ENCODE measurements at regions not wholly inside any gene's neighbourhood (a gene's known extent, or its start where the extent isn't known, plus 50 kb on each side); places are given as distances from the start of the nearest gene placed in this dataset.

GRCh38 chr10:70939441-70940003 lies 51.2 kb upstream of the PCBD1 start:
- DNase-seq: no peak

- no peak for DNase-seq
Observed at GRCh38 chr10:70940834-70941568, 52.6 kb upstream of the PCBD1 start.

- no peak for DNase-seq
Observed at GRCh38 chr10:70942125-70942524, 53.8 kb upstream of the PCBD1 start.

- DNase-seq: no peak
Observed at GRCh38 chr10:70942725-70943124, 54.4 kb upstream of the PCBD1 start.

GRCh38 chr10:70943249-70943648 lies 54.9 kb upstream of the PCBD1 start:
- DNase-seq: no peak

DNA sequence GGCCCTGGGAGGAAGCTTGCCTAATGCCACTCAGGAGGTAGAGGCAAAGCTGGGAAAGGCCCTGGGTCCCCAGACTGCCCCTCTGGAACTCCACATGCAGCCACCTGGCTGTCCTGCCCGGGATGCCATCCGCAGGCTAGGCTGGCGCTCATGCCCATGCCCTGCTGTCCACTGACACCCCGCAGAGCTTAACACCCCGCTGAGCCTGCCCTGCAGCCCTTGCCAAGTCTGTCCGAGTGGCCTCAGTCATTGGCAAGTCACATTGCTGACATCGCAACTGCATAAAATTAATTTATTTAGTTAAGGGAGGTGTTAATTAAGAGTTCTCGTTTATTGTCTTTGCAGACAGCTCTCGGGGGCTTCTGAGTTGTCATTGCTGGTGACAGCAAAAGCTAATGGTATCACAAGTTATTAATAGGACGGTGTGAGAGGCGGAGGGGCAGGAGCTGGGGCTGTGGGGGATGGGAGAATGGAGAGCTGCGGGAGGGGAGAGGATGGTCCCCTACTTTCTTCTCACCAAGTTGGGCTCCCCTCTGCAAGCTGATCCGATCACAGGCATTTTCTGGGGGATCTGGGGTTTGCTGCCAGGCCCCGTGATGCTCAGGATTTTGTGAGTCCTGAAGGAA lies 55.6 kb upstream of the PCBD1 start:
- no peak for DNase-seq

GRCh38 chr10:70950037-70950436 lies 61.7 kb upstream of the PCBD1 start:
- no peak for DNase-seq

- DNase-seq: no peak
Observed at GRCh38 chr10:70950801-70951200, 62.4 kb upstream of the PCBD1 start.

GRCh38 chr10:70952401-70952800 lies 64.0 kb upstream of the PCBD1 start:
- no peak for DNase-seq

DNA sequence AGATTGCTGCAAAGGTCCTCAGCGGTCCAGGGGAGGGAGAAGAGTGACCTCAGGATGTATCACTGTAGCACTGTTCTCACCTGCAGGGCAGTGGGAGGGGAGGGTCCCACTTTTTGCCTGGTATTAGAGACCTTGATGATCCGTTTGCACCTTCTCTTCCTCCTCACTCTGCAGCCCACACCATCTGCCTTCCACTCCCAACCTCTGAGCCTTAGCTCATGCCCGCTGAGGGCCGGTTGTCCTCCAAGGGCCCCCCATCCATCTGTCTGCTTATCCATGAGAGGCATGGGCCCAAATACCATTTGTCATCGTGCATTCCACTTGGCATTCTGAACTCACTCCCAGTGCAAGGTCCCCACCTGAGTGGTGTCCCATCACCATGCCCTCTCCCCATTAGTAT lies 64.6 kb upstream of the PCBD1 start:
- DNase-seq: no peak

- DNase-seq: no peak
Observed at GRCh38 chr10:70954381-70955176, 66.2 kb upstream of the PCBD1 start.

GRCh38 chr10:70956029-70956759 lies 67.8 kb upstream of the PCBD1 start:
- no peak for DNase-seq

- no peak for DNase-seq
Observed at GRCh38 chr10:70958396-70958795, 70.0 kb upstream of the PCBD1 start.

GRCh38 chr10:70960316-70960715 lies 72.0 kb upstream of the PCBD1 start:
- no peak for DNase-seq

DNA sequence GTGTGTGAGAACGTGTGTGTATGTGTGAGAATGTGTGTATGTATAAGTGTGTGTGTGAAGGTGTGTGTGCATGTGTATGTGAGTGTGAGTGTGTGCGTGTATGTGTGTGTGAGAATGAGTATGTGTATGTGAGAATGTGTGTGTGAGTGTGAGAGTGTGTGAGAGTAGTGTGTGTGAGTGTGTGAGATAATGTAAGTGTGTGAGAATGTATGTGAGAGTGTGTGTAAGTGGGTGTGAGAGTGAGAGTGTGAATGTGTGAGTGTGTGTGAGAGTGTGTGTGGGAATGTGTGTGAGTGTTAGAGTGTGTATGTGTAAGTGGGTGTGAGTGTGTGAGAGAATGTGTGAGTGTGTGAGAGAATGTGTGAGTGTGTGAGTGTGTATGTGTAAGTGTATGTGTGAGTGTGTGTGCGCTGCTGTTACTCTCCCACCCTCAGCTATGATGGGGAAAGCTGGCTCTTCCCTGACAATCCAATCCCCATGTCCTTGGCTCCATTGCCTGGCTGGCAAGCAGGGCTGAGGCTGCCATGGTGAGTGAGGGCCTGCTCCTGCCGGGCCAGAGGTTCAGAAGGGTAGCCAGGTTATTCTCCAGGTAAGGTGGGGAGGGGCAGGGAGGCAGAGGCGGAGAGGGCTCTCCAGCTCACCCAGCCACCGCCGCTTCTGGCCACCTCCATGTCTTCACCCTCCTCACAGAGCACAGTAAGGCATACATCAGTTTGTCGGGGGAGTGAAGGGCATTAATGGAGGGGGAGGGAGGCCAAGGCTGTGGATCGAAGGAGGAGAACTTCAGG lies 72.6 kb upstream of the PCBD1 start:
- DNase-seq: no peak

GRCh38 chr10:70962686-70963085 lies 74.3 kb upstream of the PCBD1 start:
- no peak for DNase-seq

DNA sequence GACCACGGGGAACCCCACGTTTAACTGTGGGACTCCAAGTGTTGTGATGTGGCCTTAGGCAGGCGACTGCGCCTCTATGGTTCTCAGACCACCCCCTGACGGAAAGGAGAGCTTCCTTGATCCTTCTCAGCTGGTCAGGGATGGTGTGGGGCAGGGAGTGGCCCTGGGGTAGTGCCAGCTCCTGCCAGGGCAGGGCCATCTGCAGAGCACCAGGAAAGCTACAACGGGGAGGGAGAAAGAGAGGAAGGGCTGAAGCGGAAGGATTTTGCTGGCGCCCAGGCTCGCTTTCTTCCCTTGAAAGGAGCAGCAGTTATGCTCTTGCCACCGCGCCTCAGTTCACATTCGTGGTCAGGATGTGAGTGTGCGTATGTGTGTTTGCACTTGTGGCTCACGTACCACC lies 74.9 kb upstream of the PCBD1 start:
- DNase-seq: no peak

GRCh38 chr10:70964245-70964644 lies 75.9 kb upstream of the PCBD1 start:
- DNase-seq: no peak

GRCh38 chr10:70964881-70965280 lies 76.5 kb upstream of the PCBD1 start:
- no peak for DNase-seq

GRCh38 chr10:70965566-70965965 lies 77.2 kb upstream of the PCBD1 start:
- no peak for DNase-seq

DNA sequence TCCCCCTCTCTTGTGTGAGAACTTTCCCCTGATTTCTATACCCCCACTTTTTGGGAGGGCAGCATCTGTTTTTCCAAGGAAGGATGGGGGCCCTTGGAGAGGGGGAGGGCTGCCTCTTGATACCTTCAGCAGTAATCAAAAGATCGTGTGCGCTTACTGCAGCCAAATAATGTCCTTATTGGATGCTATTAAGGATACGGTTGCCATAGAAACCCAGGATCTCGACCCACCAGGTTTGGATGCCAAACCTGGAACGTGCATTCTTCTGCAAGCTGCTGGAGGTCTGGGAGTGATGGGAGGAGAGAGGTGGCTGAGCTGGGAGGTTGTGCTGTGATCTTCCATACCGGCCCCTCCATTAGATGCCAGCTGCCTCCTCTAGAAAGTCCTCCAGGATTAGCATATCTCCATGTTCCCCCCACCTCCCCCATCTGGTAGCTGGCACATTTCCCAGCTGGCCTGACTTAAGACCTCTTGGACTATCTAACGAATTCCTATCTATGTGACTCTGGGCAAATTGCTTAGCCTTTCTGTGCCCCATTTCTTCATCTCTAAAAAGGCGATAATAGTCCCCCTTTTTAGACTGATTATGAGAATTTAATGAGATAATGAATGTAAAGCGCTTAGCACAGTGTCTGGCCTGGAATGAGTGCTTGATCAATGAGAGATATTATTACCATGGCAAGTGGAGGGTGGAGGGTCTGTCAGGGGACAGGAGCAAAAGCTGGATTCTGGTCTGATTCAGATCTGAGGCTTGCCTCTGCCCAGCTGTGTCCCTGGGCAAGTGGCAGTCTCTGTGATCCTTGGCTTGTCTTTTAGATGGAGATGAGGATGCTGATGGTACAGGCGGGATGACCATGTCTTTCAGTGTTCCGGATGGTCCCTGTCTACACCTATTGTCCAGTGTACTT lies 78.5 kb upstream of the PCBD1 start:
- no peak for DNase-seq
